IPS-NIHi7 (cell line): ENCODE measurements at regions not wholly inside any gene's neighbourhood (a gene's known extent, or its start where the extent isn't known, plus 50 kb on each side); places are given as distances from the start of the nearest gene placed in this dataset.

ENCODE experiments used
- DNase-seq: peaks from one replicate; pipeline ENCODE4 v3.0.0; 2012; ENCODE audit warnings: mixed read lengths; ENCODE audit errors: extremely low spot score

- no peak for DNase-seq
These were observed 780.7 kb upstream of the TBX3 start for GRCh38 chr12:115464661-115465060.

GRCh38 chr12:115464111-115464581 is 780.2 kb upstream of the TBX3 start:
- DNase-seq, result no peak

- no peak for DNase-seq
These were observed 777.4 kb upstream of the TBX3 start for GRCh38 chr12:115461401-115461800.

- DNase-seq, result no peak
These were observed 773.8 kb upstream of the TBX3 start for GRCh38 chr12:115457798-115458197.

GRCh38 chr12:115456946-115457689 is 773.1 kb upstream of the TBX3 start:
- DNase-seq, result peak; percentile 73

GRCh38 chr12:115455268-115455681 is 771.3 kb upstream of the TBX3 start:
- DNase-seq, result no peak

- DNase-seq, result no peak
These were observed 768.8 kb upstream of the TBX3 start for GRCh38 chr12:115452751-115453281.

GRCh38 chr12:115451780-115452736 is 768.1 kb upstream of the TBX3 start:
- DNase-seq, result peak; percentile 76

GRCh38 chr12:115451151-115451779 is 767.3 kb upstream of the TBX3 start:
- no peak for DNase-seq

- no peak for DNase-seq
These were observed 766.7 kb upstream of the TBX3 start for GRCh38 chr12:115450710-115451109.

- DNase-seq, result peak; percentile 47
These were observed 766.0 kb upstream of the TBX3 start for GRCh38 chr12:115450017-115450416.

GRCh38 chr12:115449526-115449925 is 765.6 kb upstream of the TBX3 start:
- no peak for DNase-seq

- DNase-seq, result no peak
These were observed 760.4 kb upstream of the TBX3 start for GRCh38 chr12:115444346-115444745.

- no peak for DNase-seq
These were observed 759.5 kb upstream of the TBX3 start for GRCh38 chr12:115443351-115443938.

- DNase-seq, result no peak
These were observed 756.5 kb upstream of the TBX3 start for GRCh38 chr12:115440438-115440837.

GRCh38 chr12:115439008-115439601 is 755.1 kb upstream of the TBX3 start:
- DNase-seq, result no peak

- DNase-seq, result no peak
These were observed 754.3 kb upstream of the TBX3 start for GRCh38 chr12:115438314-115438713.

GRCh38 chr12:115437061-115437567 is 753.1 kb upstream of the TBX3 start:
- no peak for DNase-seq

GRCh38 chr12:115433014-115433634 is 749.1 kb upstream of the TBX3 start:
- peak; percentile 71 for DNase-seq

- DNase-seq, result no peak
These were observed 746.7 kb upstream of the TBX3 start for GRCh38 chr12:115430636-115431035.
